ELF-1 (cell line): ENCODE measurements at regions not wholly inside any gene's neighbourhood (a gene's known extent, or its start where the extent isn't known, plus 50 kb on each side); places are given as distances from the start of the nearest gene placed in this dataset.
"Not testable (repeated sequence)": the region's sequence is repeated elsewhere in the genome, so short reads cannot be mapped to it uniquely, and the experiment has no call there.

Source experiments
- DNase-seq: peaks from one replicate; pipeline ENCODE4 v3.0.0-alpha.2; 2016; ENCODE audit warnings: low read depth, low spot score

GRCh38 chr22:27051407-27051806 is 394.0 kb downstream of the MIAT start:
- DNase-seq, result no peak

GRCh38 chr22:27057717-27058116 is 400.3 kb downstream of the MIAT start:
- DNase-seq, result no peak

GRCh38 chr22:27060190-27060589 is 402.8 kb downstream of the MIAT start:
- no peak for DNase-seq

GRCh38 chr22:27062910-27063309 is 405.5 kb downstream of the MIAT start:
- no peak for DNase-seq

DNA sequence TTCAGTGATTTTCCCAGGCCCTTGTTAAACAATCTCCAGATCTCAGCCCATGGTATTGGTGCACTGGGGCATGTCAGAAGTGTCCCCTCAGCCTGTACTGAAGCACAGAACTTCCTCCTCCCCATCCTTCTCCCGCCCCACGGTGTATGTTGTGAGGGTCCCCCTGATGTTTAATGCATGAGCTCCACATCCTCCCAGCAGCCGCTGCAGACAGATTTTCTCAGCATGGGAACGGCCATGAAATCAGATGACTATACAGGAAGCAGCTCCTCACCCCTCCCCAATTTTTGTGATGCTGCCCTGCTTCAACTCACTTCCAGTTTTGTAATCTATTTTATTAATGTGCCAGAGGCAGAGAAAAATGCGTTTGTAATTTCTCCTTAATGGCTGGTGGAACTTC is 406.0 kb downstream of the MIAT start:
- DNase-seq, result no peak

GRCh38 chr22:27063841-27064240 is 406.5 kb downstream of the MIAT start:
- DNase-seq, result no peak

DNA sequence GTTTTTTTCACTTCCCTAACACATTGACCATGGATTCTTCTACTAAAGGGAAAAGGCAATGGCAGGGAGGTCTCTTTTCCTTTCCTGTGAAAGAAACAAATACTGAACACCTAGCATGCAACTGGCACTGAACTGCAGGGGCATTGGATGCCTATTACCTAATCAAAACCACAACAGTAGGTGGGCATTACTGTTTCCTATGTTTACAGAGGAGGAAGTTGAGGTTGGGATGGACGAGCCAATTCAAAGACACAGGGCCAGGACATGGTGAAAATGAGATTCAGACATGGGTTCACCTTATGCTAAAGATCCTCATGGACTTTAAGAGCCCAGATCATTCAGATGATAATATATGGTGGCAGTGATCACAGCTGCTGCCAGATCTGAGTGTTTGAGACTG is 407.0 kb downstream of the MIAT start:
- DNase-seq, result no peak

- peak; percentile 26 for DNase-seq
These were observed 407.9 kb downstream of the MIAT start for GRCh38 chr22:27065279-27065678.

GRCh38 chr22:27066856-27067255 is 409.5 kb downstream of the MIAT start:
- DNase-seq, result no peak

DNA sequence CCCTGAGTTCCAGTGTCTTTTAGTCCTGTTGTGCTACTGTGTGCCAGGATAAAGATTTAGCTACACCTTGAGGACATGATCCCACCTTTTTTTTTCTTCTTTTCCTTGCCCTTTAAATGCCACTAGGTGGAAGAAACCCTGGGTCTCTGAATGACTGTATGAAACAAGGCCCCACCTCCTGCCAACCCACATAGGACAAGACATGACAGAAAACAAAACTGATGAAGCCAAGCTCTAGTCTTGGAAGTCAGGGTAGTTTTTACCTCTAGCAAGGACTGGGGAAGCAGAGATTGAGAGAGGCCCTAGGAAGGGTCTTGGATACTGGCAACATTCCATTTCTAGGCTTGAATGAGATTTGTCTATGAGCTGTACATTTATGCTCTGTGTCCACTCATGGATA is 410.7 kb downstream of the MIAT start:
- DNase-seq, result no peak

DNA sequence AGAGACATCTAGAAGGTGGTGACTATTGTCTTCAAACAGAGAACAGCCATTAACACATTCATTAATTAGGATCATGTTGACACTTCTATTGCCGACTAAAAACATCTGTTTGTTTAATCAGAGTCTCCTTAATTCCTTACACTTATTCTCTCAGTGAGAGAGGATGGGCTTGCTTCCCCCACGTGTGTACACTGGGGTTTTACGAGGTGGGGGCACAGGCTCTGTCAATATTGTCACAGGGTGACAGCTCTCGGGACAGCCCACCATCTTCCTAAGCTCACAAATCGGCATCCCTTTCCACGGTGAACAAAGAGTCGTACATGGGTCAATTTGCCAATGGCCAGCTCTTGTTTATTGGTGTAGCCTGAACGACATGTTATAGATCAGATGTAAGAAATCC is 413.2 kb downstream of the MIAT start:
- DNase-seq, result no peak

DNA sequence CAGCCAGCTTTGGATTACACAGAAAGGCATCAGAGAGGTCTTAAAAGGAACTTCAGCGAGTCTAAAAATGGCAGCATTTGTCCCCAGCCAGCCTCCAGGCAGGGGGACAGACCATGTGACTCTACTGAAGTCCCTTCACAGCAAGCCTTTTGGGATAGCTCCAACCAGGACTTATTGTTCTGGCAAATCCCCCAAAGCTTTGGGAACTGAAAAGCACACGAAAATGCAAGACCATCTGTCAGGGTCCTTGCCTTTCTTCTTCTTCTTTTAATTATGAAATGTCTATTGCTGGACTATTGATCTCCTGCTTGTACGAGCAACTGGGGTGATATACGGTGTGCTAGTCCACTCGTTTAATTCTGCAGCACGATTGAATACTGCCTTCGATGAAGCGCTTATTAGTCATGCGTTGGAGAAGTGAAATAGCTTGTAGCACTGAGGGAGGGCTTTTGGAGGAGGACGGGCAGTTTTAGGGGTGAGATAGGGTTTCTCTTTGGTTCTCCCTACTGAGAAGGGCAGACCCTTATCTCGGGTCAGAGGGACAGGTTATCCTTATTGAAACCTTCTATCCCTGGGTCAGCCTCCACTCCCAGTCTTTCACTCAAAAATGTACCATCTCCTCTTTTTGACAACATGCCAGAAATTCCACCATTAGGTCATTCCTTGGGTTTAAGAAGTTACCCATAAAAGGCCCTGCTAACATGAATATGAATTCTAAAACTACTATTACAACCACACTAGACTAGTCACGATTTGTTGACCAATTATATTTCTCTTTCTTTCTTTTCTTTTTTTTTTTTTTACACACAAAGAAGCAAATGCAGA is 416.4 kb downstream of the MIAT start:
- no peak for DNase-seq

DNA sequence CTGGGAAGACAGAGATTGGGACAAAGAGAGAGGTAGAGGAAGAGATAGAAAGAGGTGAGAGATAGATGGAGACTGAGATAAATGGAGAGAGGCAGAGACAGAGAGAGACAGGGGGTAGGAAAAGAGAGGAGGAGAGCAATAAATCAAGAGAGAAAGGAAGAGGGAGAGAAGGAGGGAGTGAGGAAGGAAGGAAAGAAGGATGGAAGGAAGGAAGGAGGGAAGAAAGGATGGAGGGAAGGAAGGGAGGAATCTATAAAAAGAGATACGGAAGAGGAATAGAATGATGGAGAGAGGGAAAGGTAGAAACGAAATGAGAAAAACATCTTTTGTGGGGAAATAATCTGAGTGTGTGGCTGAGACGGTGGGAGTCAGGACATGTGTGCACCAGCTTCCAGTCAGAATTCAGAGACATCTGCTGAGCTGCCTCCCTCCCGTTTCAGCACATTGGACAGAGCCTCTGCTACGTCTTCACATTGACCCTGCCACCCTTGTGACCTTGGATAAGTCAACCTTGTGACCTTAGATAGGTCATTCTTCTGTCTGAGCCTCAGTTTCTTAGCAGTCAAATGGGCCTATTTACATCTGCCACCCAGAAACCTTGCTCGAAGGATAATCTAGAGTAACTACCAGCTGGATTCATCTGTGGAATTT is 417.8 kb downstream of the MIAT start:
- DNase-seq, result peak; percentile 14

GRCh38 chr22:27075891-27076290 is 418.5 kb downstream of the MIAT start:
- no peak for DNase-seq

DNA sequence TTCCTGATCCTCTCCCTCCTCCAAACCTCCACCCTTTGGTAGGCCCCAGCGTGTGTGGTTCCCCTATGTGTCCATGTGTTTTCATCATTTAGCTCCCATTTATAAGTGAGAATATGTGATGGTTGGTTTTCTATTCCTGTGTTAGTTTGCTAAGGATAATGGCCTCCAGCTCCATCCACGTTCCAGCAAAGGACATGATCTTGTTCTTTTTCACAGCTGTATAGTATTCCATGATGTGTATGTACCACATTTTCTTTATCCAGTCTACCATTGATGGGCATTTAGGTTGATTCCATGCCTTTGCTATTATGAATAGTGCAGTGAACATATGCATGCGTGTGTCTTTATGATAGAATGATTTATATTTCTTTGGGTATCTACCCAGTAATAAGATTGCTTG is 420.7 kb downstream of the MIAT start:
- DNase-seq, result not testable (repeated sequence)

- DNase-seq, result no peak
These were observed 422.7 kb downstream of the MIAT start for GRCh38 chr22:27080036-27080578.

GRCh38 chr22:27080863-27081262 is 423.5 kb downstream of the MIAT start:
- no peak for DNase-seq

DNA sequence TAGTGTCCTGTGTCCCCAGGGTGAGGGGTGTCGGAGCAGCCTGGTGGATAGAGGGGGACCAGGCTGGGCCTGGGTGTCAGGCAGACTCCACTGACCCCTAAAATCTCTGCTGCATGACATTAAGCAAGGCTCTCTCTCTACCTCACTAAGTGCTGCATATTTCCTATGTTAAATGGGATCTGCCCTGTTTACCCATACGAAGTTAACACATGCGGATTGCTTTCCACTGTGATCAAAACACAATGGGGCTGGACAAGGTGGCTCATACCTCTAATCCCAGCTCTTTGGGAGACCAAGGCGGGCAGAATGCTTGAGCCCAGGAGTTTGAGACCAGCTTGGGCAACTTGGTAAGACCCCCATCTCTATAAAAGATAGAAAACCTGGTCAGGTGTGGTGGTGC is 426.2 kb downstream of the MIAT start:
- DNase-seq, result no peak

GRCh38 chr22:27084130-27084529 is 426.7 kb downstream of the MIAT start:
- DNase-seq, result no peak

DNA sequence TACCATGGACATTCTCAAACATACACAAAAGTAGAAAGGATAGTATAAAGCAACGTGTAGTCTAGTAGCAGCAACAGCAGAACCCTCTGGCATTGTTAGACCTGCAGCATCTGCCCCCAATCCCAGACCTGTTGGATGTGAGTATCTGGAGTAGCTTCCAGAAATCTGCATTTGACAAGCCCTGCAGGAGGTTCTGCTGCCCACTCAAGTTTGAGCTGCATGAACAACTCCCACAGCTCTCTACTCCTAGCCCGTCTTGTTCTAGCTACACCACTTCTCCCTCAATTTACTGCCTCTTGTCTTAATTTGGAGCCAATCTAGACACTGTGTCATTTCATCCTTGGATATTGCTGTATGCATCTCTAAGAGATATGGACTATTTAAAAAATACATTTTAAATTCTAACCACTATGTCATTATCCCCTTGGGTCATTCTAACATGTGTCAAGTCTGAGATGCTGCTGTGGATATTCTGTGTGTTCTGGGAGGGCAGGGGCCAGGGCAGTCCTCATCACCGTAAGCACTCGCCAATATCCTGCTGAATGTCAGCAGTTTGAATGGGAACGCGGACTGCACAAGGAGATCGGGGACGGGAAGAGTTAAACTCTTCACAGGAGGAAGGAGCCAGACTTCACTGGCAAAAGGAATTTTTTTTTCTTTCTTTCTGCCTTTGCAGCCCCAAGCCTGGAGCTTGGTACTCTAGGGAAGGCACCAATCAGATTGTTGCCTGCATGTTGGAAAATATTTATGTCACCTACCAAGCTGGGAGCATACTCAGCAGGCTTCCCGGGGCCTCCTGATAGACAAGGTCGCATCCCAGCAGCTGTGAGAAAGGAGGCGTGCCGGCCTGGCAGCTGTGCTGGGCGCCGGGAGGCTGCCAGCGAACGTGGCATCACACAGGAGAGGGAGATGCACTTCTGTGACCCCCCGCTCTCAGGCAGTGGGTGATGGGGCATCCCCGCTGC is 429.0 kb downstream of the MIAT start:
- no peak for DNase-seq

GRCh38 chr22:27087051-27087450 is 429.7 kb downstream of the MIAT start:
- DNase-seq, result no peak

DNA sequence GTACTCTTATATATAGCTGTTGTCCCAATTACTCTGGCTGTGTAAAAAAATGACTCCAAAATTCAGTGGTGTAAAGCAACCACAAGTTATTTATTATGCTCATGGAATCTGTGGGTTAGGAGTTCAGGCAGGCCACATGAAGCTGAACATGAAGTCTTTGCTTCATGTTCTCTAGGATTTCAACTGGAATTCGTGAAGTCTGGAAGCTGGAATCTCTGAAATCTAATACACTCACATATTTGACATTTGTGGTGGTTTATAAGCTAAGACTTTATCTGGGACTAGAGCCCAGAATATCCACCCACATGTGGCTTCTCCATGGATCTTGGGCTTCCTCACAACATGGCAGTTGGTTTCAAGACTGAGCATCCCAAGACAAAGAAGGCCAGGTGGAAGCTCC is 430.6 kb downstream of the MIAT start:
- no peak for DNase-seq
